ENCODE measurements at regions not wholly inside any gene's neighbourhood (a gene's known extent, or its start where the extent isn't known, plus 50 kb on each side); places are given as distances from the start of the nearest gene placed in this dataset.

DNA sequence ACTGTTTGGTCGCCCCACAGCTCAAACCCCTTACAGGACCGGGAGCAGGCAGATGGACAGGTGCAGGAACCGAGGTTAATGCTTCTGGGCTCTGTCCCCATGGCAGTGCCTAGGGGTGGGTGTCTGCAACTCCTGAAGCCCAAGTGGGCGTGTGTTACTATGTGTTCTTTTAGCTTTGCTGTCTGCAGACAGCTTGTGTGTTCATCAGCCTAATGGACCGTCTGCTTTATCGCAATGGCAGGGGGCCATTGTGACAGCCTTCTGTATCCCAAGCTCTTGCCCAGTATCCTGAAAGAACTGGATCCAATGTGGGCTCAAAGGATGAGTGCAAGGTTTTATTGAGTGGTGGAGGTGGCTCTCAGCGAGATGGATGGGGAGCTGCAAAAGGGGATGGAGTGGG, 266.7 kb downstream of the CSNK1G3 start:
- intact Hi-C loops (cut with DNase I; ENCODE audit: low total_unique reads): no loop called here
- TF ChIP-seq POLR2A (IDR thresholded peaks at IDR 0.05): no peak
- Histone ChIP-seq H3K4me1 (no peaks in the 10 kb centered on the region), H3K4me3 (no peak overlapping the region), H3K9me3 (no peaks in the 10 kb centered on the region), H3K27ac (no peak overlapping the region), H3K36me3 (no peaks in the 10 kb centered on the region), H3K27me3 (no peaks in the 10 kb centered on the region)
- 90 to 97% (median 92%) methylated on average over 7 of the region's 7 CpGs for WGBS, 5 donors
- no peak for DNase-seq

- peaks cover 0 to 13% (median 10%) of the 10 kb centered on the region in 4 donors for H3K9me3 ChIP-seq
- H3K27me3 ChIP-seq: no peaks in the 10 kb centered on the region
- DNase-seq: no peak
- no peak for TF ChIP-seq POLR2AphosphoS5 (IDR thresholded peaks at IDR 0.05)
- TF ChIP-seq POLR2A (IDR thresholded peaks at IDR 0.05): no peak
- no peak for TF ChIP-seq CTCF (IDR thresholded peaks at IDR 0.05)
- TF ChIP-seq EP300 (IDR thresholded peaks at IDR 0.05): no peak
- H3K27ac ChIP-seq: no peak overlapping the region
- no peaks in the 10 kb centered on the region for H3K36me3 ChIP-seq
- H3K4me3 ChIP-seq: no peak overlapping the region
- intact Hi-C loops (cut with DNase I; ENCODE audit: low total_unique reads): no loop called here
- H3K4me1 ChIP-seq: no peaks in the 10 kb centered on the region
These were observed 264.8 kb downstream of the CSNK1G3 start for GRCh38 chr5:123776761-123777160.

DNA sequence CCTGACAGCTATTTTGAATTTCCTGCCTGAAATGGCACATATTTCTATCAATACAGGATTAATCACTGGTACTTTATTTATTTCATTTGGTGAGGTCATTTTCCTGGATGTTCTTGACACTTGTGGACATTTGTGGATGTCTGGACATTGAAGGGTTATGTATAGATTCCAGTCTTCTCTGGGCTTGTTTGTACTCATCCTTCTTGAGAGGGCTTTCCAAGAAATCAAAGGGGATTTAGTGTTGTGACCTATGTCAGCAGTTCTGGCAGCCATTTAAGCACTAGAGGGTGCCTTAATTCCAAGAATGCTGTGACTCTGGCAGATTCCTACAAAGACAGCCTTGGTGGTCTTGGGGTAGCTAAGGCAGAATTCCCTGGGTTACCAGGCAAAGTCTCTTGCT, 259.7 kb downstream of the CSNK1G3 start:
- Histone ChIP-seq H3K36me3 (no peaks in the 10 kb centered on the region), H3K27ac (no peak overlapping the region), H3K27me3 (no peaks in the 10 kb centered on the region), H3K4me1 (no peaks in the 10 kb centered on the region), H3K9me3 (peaks cover 0 to 33% (median 24%) of the 10 kb centered on the region in 4 donors), H3K4me3 (no peak overlapping the region)
- intact Hi-C loops (cut with DNase I; ENCODE audit: low total_unique reads): no loop called here
- TF ChIP-seq EP300 (IDR thresholded peaks at IDR 0.05) (no peak), POLR2A (IDR thresholded peaks at IDR 0.05) (no peak), POLR2AphosphoS5 (IDR thresholded peaks at IDR 0.05) (no peak), CTCF (IDR thresholded peaks at IDR 0.05) (no peak)
- no peak for DNase-seq

DNA sequence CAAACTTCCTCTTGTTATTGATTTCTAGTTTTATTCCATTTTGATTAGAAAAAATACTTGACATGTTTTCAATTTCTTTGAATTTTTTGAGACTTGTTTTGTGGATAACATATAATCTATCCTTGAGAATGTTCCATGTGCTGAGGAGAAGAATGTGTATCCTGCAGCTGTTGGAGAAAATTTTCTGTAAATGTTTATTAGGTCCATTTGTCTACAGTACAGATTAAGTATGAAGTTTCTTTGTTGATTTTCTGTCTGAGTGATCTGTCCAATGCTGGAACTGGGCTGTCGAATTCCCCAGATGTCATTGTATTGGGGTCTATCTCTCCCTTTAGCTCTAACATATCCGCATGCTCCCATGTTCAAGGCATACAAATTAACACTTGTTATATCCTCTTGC, 251.2 kb downstream of the CSNK1G3 start:
- no peak for TF ChIP-seq CTCF (IDR thresholded peaks at IDR 0.05)
- TF ChIP-seq POLR2AphosphoS5 (IDR thresholded peaks at IDR 0.05): no peak
- no peak for TF ChIP-seq POLR2A (IDR thresholded peaks at IDR 0.05)
- no peak for TF ChIP-seq EP300 (IDR thresholded peaks at IDR 0.05)
- Histone ChIP-seq H3K9me3 (no peaks in the 10 kb centered on the region), H3K27me3 (no peaks in the 10 kb centered on the region), H3K36me3 (no peaks in the 10 kb centered on the region), H3K4me3 (no peak overlapping the region), H3K4me1 (no peaks in the 10 kb centered on the region), H3K27ac (no peak overlapping the region)
- 66 to 78% (median 75%) methylated on average over 2 of the region's 2 CpGs for WGBS, 5 donors
- intact Hi-C loops (cut with DNase I; ENCODE audit: low total_unique reads): no loop called here
- no peak for DNase-seq

DNA sequence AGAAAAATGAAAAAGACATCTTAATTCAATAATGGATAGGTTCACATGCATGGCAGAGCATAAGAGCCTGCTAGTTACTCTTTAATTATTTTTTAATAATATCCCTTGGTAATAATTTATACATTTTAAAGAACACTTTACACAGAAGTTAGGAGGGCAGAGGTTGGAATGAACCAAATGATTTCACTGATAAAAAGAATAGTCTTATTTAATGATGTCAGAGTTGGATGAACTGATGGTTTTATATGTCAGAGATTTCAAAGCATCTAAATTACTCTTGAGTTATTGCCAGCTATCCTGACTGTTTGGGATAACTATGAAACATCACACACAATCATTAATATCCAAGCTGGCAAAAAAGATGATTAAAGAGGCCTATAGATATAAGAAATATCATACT, 244.8 kb downstream of the CSNK1G3 start:
- H3K27me3 ChIP-seq: no peaks in the 10 kb centered on the region
- TF ChIP-seq POLR2A (IDR thresholded peaks at IDR 0.05) (no peak), CTCF (IDR thresholded peaks at IDR 0.05) (no peak), POLR2AphosphoS5 (IDR thresholded peaks at IDR 0.05) (no peak), EP300 (IDR thresholded peaks at IDR 0.05) (no peak)
- no peak for DNase-seq
- H3K4me3 ChIP-seq: no peak overlapping the region
- H3K36me3 ChIP-seq: no peaks in the 10 kb centered on the region
- intact Hi-C loops (cut with DNase I; ENCODE audit: low total_unique reads): no loop called here
- no peak overlapping the region for H3K27ac ChIP-seq
- peaks cover 0 to 19% (median 6%) of the 10 kb centered on the region in 4 donors for H3K4me1 ChIP-seq
- H3K9me3 ChIP-seq: no peaks in the 10 kb centered on the region

Data from stomach (tissue), 8 donors.